ENCODE measurements at regions not wholly inside any gene's neighbourhood (a gene's known extent, or its start where the extent isn't known, plus 50 kb on each side); places are given as distances from the start of the nearest gene placed in this dataset.
A peak's percentile ranks its signal among the peaks of the same experiment; 100 is the strongest.

- no peak overlapping the region for H3K4me3 ChIP-seq
- peaks cover 0 to 58% of the 10 kb centered on the region in 2 donors for H3K4me1 ChIP-seq
- TF ChIP-seq, protein P1, sequence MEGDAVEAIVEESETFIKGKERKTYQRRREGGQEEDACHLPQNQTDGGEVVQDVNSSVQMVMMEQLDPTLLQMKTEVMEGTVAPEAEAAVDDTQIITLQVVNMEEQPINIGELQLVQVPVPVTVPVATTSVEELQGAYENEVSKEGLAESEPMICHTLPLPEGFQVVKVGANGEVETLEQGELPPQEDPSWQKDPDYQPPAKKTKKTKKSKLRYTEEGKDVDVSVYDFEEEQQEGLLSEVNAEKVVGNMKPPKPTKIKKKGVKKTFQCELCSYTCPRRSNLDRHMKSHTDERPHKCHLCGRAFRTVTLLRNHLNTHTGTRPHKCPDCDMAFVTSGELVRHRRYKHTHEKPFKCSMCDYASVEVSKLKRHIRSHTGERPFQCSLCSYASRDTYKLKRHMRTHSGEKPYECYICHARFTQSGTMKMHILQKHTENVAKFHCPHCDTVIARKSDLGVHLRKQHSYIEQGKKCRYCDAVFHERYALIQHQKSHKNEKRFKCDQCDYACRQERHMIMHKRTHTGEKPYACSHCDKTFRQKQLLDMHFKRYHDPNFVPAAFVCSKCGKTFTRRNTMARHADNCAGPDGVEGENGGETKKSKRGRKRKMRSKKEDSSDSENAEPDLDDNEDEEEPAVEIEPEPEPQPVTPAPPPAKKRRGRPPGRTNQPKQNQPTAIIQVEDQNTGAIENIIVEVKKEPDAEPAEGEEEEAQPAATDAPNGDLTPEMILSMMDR (IDR thresholded peaks at IDR 0.05) = no peak
- no peaks in the 10 kb centered on the region for H3K9me3 ChIP-seq
- H3K27ac ChIP-seq = no peak overlapping the region
- no peak for DNase-seq (ENCODE audit: low spot score)
- no peaks in the 10 kb centered on the region for H3K27me3 ChIP-seq
- H3K36me3 ChIP-seq = no peaks in the 10 kb centered on the region
Observed at GRCh38 chr1:232550007-232550406, 79.9 kb downstream of the SIPA1L2 start.

DNA sequence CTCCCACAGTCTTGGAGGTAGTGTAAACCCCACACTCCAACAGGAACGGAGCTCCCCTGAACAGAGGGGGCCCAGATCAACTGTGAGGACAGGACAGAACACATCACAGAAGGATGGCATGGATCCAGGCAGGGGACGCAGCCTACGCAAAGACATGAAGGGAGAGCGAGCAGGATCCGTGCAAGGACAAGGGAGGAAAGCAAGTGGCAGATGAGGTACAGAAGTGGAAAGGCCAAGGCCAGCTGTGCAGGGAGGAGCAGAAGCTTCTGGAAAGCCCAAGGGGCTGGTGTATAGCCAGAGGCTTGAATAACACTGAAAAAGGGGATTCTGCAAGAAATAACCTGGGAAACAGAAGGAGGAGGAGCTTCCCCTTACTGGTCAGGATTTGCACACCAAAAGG lies 81.2 kb downstream of the SIPA1L2 start:
- Histone ChIP-seq H3K27ac (peak overlapping the region in 1 of 2 donors; percentile 14), H3K27me3 (no peaks in the 10 kb centered on the region), H3K4me3 (no peak overlapping the region), H3K9me3 (no peaks in the 10 kb centered on the region), H3K4me1 (peaks cover 0 to 45% of the 10 kb centered on the region in 2 donors), H3K36me3 (no peaks in the 10 kb centered on the region)
- no peak for DNase-seq (ENCODE audit: low spot score)
- TF ChIP-seq, protein P1 (IDR thresholded peaks at IDR 0.05) = no peak

DNA sequence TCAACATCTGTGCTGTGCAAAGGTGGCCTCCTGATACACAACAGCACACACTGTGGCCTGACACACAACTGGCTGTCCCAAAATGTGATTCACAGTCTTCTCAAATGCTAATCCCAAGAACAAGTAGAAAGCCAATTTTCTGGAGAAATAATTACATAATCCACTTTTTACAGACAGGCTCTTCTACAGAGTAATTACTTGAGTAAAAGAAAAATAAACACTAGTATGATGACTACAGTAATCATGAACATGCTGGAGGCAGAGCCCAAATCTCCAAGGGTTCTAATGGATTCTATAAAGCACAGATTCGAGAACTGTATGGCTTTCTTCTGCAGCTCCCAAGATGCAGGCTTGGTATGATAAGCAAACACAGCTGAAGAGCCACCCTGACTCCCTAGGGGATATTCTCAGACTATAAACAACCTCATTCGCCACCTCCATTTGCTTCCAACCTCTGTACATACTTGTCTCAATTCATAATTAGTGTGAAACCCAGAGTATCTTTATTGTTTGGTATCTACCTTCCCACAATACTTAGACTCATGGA lies 81.9 kb downstream of the SIPA1L2 start:
- H3K4me1 ChIP-seq = peaks cover 0 to 38% of the 10 kb centered on the region in 2 donors
- no peaks in the 10 kb centered on the region for H3K9me3 ChIP-seq
- TF ChIP-seq, protein P1 (IDR thresholded peaks at IDR 0.05) = no peak
- no peak for DNase-seq (ENCODE audit: low spot score)
- no peaks in the 10 kb centered on the region for H3K36me3 ChIP-seq
- no peaks in the 10 kb centered on the region for H3K27me3 ChIP-seq
- peak overlapping the region in 1 of 2 donors; percentile 14 for H3K27ac ChIP-seq
- no peak overlapping the region for H3K4me3 ChIP-seq

- H3K4me3 ChIP-seq = no peak overlapping the region
- H3K27me3 ChIP-seq = no peaks in the 10 kb centered on the region
- H3K36me3 ChIP-seq = no peaks in the 10 kb centered on the region
- H3K9me3 ChIP-seq = no peaks in the 10 kb centered on the region
- H3K4me1 ChIP-seq = peaks cover 0 to 13% of the 10 kb centered on the region in 2 donors
- no peak for DNase-seq (ENCODE audit: low spot score)
- TF ChIP-seq, protein P1 (IDR thresholded peaks at IDR 0.05) = no peak
- no peak overlapping the region for H3K27ac ChIP-seq
Observed at GRCh38 chr1:232542633-232543593, 87.0 kb downstream of the SIPA1L2 start.

DNA sequence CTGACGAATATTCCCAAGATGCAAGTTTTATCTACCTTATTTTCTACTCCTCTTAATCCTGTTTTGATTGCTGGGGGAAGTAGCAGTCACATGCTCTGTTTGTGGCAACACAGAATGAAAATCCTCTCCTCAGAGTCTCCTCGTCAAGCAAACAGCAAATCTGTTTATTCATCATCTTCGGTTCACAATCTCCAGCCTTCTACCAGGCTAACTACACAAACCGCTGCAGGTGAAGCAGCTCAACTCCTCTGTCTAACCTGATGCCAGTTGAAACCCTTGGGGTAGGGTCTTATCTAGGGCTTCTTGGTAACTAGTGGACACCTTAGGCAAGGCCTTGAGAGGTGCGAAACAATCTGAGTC lies 91.0 kb downstream of the SIPA1L2 start:
- no peak overlapping the region for H3K4me3 ChIP-seq
- H3K27ac ChIP-seq = peak overlapping the region in 1 of 2 donors; percentile 25
- no peaks in the 10 kb centered on the region for H3K27me3 ChIP-seq
- H3K36me3 ChIP-seq = no peaks in the 10 kb centered on the region
- H3K9me3 ChIP-seq = no peaks in the 10 kb centered on the region
- TF ChIP-seq, protein P1 (IDR thresholded peaks at IDR 0.05) = no peak
- H3K4me1 ChIP-seq = peaks cover 0 to 29% of the 10 kb centered on the region in 2 donors
- DNase-seq (ENCODE audit: low spot score) = no peak

Data from right atrium auricular region (tissue), 2 donors.